A549 (cell line): ENCODE measurements at regions not wholly inside any gene's neighbourhood (a gene's known extent, or its start where the extent isn't known, plus 50 kb on each side); places are given as distances from the start of the nearest gene placed in this dataset.

Source experiments
- CBX2 ChIP-seq: fragments of 200-600 bp; sonication (generic); IDR thresholded peaks from 2 replicates; pipeline ENCODE4 v1.6.1; 2016; ENCODE audit warnings: low read depth, mild to moderate bottlenecking, borderline replicate concordance
- CEBPB ChIP-seq, 2 experiments: fragments of >200 bp in 1 of 2; sonication (Bioruptor Twin) in 1 of 2; formaldehyde crosslinking in 1 of 2; IDR thresholded peaks; 2 replicates each; pipeline ENCODE4 v1.6.1; 2012 to 2016
- CTCF ChIP-seq: fragments of >200 bp; sonication (Bioruptor Twin); formaldehyde crosslinking; IDR thresholded peaks from 3 replicates; pipeline ENCODE4 v1.5.1; 2016
- EHMT2 ChIP-seq: fragments of 200-600 bp; sonication (generic); IDR thresholded peaks from 2 replicates; pipeline ENCODE4 v1.6.1; 2016; ENCODE audit warnings: antibody characterized with exemption, low read depth, mild to moderate bottlenecking, moderate library complexity
- EP300 ChIP-seq, 2 experiments: fragments of >200 bp; sonication (Bioruptor Twin); formaldehyde crosslinking; IDR thresholded peaks; 2 replicates in 1 of 2; 3 replicates in 1 of 2; pipeline ENCODE4 v1.6.1; 2016 to 2017
- JUN ChIP-seq, 2 experiments: fragments of >200 bp; sonication (Bioruptor Twin); formaldehyde crosslinking; IDR thresholded peaks; 2 replicates in 1 of 2; 3 replicates in 1 of 2; pipeline ENCODE4 v1.6.1; 2016 to 2017
- KDM1A ChIP-seq: fragments of 200-600 bp; sonication (generic); IDR thresholded peaks from 2 replicates; pipeline ENCODE4 v1.6.1; 2016; ENCODE audit warnings: low read depth, mild to moderate bottlenecking
- MAX ChIP-seq: IDR thresholded peaks from 2 replicates; pipeline ENCODE4 v1.6.1; 2012
- POLR2A ChIP-seq: IDR thresholded peaks from 2 replicates; pipeline ENCODE4 v1.6.1; 2012; ENCODE audit warnings: mild to moderate bottlenecking, low read length
- RCOR1 ChIP-seq: fragments of 150-350 bp; IDR thresholded peaks from 2 replicates; pipeline ENCODE4 v1.6.1; 2014; ENCODE audit warnings: antibody characterized with exemption, low read length, low read depth
- SMC3 ChIP-seq: fragments of >200 bp; sonication (Bioruptor Twin); formaldehyde crosslinking; IDR thresholded peaks from 3 replicates; pipeline ENCODE4 v1.6.1; 2018; ENCODE audit warnings: inconsistent platforms
- ZC3H11A ChIP-seq: fragments of 450-650 bp; IDR thresholded peaks from 2 replicates; pipeline ENCODE4 v1.6.1; 2014; ENCODE audit warnings: antibody characterized with exemption, mild to moderate bottlenecking

- no peak for TF ChIP-seq CEBPB (IDR thresholded peaks at IDR 0.05)
- no peak for TF ChIP-seq RCOR1
- no peak for TF ChIP-seq CTCF
- TF ChIP-seq POLR2A, result no peak
- TF ChIP-seq MAX, result no peak
- no peak for TF ChIP-seq EHMT2
- no peak for TF ChIP-seq CBX2
- TF ChIP-seq SMC3, result no peak
- no peak for TF ChIP-seq EP300 (IDR thresholded peaks at IDR 0.05)
- no peak for TF ChIP-seq JUN (IDR thresholded peaks at IDR 0.05)
- TF ChIP-seq KDM1A, result no peak
- TF ChIP-seq ZC3H11A, result no peak
Measured at GRCh38 chr1:213446496-213446895, 395.5 kb downstream of the RPS6KC1 start.
